Activated T-cell treated with anti-CD3 and anti-CD28 coated beads, Interleukin-2, amount 50 U/mL, for 72 hours (primary cell): ENCODE measurements at regions not wholly inside any gene's neighbourhood (a gene's known extent, or its start where the extent isn't known, plus 50 kb on each side); places are given as distances from the start of the nearest gene placed in this dataset.

ENCODE experiments used
- ATAC-seq, 2 donors: fragments of 150-1000 bp; cut with Tn5 transposase; replicated peaks in 1 of 2; 2 replicates each; pipeline ENCODE4 v1.10.0; 2021; ENCODE audit warnings: moderate library complexity in 2 of 2, mild to moderate bottlenecking in 1 of 2
- DNase-seq, 2 donors: peaks; one replicate each; pipeline ENCODE4 v3.0.0; 2021 to 2022; ENCODE audit warnings: mixed read lengths in 1 of 2
- H3K27ac Mint-ChIP-seq: one replicate; pipeline ENCODE4 v1.8.0; 2022; ENCODE audit warnings: mild to moderate bottlenecking, moderate library complexity, mixed read lengths
- H3K27me3 Mint-ChIP-seq: one replicate; pipeline ENCODE4 v1.8.0; 2022; ENCODE audit warnings: low read depth, mixed read lengths
- H3K36me3 Mint-ChIP-seq, 2 donors: one replicate each; pipeline ENCODE4 v1.8.0; 2022; ENCODE audit warnings: mixed read lengths in 2 of 2, mild to moderate bottlenecking in 1 of 2; ENCODE audit not compliant: insufficient read depth in 2 of 2
- H3K4me1 Mint-ChIP-seq: one replicate; pipeline ENCODE4 v1.8.0; 2022; ENCODE audit warnings: low read depth, mixed read lengths
- H3K4me3 Mint-ChIP-seq, 2 donors: one replicate each; pipeline ENCODE4 v1.8.0; 2022; ENCODE audit warnings: mild to moderate bottlenecking in 2 of 2, mixed read lengths in 2 of 2, moderate library complexity in 2 of 2
- H3K9me3 Mint-ChIP-seq, 2 donors: one replicate each; pipeline ENCODE4 v1.8.0; 2022; ENCODE audit warnings: mixed read lengths in 2 of 2

DNA sequence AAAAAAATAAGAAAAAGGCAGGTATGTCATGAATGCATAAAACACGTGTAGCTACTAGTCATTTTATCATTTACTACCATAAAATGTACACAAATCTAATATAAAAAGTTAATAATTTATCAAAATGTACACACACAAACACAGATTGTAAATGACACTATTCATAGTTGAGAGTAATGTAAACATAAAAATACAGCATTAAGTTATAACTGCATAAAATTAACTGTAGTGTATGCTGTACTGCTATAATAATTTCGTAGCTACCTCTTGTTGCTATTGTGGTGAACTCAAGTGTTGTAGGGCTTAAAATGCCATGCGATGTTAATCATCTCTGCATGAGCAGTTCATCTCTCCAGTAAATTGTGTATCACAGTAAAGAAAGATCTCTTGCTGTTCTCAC is 170.0 kb downstream of the MRPL14 start:
- Mint-ChIP-seq H3K9me3 (peaks cover 0 to 4% of the 10 kb centered on the region in 2 donors), H3K4me1 (no peaks in the 10 kb centered on the region), H3K36me3 (peaks cover 0 to 1% of the 10 kb centered on the region in 2 donors), H3K4me3 (no peak overlapping the region), H3K27me3 (peaks cover 33% of the 10 kb centered on the region), H3K27ac (no peak overlapping the region)
- DNase-seq = no peak
- no peak for ATAC-seq

DNA sequence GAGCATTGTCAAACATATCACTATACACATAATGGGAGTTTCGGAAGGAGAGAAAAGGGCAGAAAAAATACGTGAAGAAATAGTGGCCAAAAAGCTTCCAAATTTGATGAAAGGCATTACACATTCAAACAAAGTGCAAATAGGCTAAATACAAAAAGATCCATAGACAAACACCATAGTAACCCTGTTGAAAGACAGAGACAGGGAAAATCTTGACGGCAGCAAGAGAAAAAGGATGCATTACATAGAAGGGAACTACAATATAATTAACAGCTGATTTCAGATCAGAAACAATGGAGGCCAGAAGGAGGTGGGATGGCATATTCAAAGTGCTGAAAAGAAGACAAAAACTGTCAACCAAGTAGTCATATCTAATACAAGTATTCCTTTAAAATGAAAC is 170.8 kb downstream of the MRPL14 start:
- Mint-ChIP-seq H3K4me1 (no peaks in the 10 kb centered on the region), H3K27me3 (peaks cover 33% of the 10 kb centered on the region), H3K27ac (no peak overlapping the region)

DNA sequence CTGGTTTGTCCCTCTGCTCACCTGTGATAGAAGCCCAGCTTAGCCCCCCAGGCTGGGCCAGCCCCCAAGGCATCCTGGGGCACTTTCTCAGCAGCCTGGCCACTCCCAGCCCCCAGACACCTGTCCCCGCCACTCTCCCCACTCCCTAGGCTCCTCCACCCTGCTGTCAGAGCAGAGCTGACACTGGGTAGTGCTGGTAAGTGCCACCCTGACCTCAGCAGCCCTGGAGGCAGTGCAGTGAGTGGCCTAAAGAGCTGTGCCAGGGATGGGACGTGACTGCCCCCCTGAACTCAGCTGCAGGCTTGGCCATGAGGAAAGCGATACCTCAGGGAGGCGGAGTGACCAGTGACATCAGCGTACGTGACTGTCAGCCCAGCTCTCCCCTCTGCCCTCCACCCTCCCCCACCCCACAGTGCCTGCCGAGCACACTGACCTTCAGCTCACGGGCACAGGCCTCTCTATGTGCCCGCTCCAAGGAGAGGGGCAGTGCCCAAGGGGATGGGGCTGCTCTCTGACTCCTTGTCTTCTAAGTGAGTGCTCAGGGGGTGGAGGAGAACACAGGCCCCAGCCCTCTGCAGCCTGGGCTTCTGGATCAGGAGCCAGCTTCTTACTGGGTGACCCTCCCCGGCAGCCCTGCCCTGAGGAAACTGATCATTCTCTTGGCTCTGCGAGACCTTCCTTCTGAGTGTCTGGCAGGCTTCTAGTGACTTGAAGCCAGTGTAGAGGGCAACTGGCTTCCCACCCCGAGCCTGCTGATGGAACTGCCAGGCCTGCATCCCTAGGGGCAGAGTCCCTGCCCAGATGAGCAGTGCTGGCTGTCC is 172.7 kb downstream of the MRPL14 start:
- Mint-ChIP-seq H3K4me1 (no peaks in the 10 kb centered on the region), H3K36me3 (peaks cover 0 to 1% of the 10 kb centered on the region in 2 donors), H3K9me3 (peaks cover 0 to 4% of the 10 kb centered on the region in 2 donors), H3K4me3 (no peak overlapping the region), H3K27ac (no peak overlapping the region), H3K27me3 (peaks cover 23% of the 10 kb centered on the region)
- DNase-seq (no peak), ATAC-seq (no peak)

More for the DNA sequence above, 170.8 kb downstream of the MRPL14 start:
- ATAC-seq (no peak), DNase-seq (no peak)
- Mint-ChIP-seq H3K9me3 (peaks cover 0 to 4% of the 10 kb centered on the region in 2 donors), H3K36me3 (peaks cover 0 to 1% of the 10 kb centered on the region in 2 donors), H3K4me3 (no peak overlapping the region)

DNA sequence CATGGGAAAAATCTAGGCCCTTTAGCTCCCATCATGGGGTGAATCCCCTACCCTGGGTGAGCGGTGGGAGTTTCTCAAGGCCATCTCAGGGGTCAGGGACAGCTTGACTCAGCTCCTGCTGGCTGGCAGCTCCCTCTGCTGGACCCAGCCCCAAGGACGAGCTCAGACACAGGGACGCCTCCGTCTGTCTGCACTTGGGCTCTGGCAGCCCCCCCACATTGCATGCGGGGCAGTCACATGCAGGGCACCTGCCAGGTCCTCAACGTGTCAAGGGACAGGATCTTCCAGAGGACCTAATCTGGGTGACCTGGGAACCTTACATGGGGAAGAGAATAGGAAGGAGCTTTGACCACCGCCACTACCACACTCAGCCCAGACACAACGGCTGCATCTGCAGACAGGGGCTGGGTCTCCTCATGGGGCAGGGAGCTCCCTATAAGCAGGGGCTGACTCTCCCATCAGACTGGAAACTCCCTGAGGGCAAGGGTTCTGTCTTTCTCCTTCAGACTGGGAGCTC is 173.4 kb downstream of the MRPL14 start:
- Mint-ChIP-seq H3K9me3 (peaks cover 0 to 4% of the 10 kb centered on the region in 2 donors), H3K36me3 (peaks cover 0 to 1% of the 10 kb centered on the region in 2 donors), H3K4me3 (no peak overlapping the region), H3K27me3 (peaks cover 16% of the 10 kb centered on the region), H3K4me1 (no peaks in the 10 kb centered on the region), H3K27ac (no peak overlapping the region)
- DNase-seq (no peak), ATAC-seq (no peak)

DNA sequence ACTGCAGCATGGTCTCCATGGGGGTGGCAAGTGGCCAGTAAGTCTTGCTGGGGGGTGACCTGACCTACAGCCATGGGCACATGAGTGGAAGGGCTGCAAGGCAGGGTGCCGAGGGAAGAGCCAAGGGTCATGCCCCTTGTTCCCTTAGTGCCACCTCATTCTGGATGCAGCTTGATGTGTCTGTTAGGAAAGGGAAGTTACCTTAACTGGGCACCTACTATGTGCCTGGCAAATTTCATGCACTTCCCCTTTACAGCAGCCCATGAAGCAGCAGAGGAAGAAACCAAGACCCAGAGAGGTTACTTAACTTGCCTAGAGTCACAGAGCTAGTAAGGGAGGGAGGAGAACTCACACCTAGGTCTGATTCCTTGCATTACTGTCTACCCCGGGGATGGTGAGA is 174.0 kb downstream of the MRPL14 start:
- H3K4me3 Mint-ChIP-seq = no peak overlapping the region
- H3K36me3 Mint-ChIP-seq = peaks cover 0 to 1% of the 10 kb centered on the region in 2 donors
- no peak for DNase-seq
- no peaks in the 10 kb centered on the region for H3K4me1 Mint-ChIP-seq
- peaks cover 10% of the 10 kb centered on the region for H3K27me3 Mint-ChIP-seq
- no peak overlapping the region for H3K27ac Mint-ChIP-seq
- H3K9me3 Mint-ChIP-seq = peaks cover 0 to 4% of the 10 kb centered on the region in 2 donors
- no peak for ATAC-seq

DNA sequence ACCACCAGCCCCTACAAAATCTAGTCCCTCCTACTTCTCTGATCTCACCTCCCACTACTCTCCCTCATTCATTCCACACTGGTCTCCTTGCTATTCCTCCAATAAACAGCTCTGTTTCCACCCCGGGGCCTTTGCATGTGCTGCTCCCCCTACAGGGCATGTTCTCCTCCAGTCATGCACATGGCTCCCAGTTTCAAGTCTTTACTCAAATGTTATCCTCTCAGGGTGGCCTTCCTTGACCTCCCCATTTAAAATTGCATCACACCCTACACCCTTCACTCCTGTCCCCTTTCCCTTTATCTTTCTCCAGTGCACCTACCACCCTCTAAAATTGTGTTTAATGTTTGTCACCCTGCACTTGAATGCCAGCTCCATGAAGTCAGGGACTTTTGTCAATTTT is 174.5 kb downstream of the MRPL14 start:
- DNase-seq (no peak), ATAC-seq (no peak)
- Mint-ChIP-seq H3K4me1 (no peaks in the 10 kb centered on the region), H3K36me3 (peaks cover 0 to 1% of the 10 kb centered on the region in 2 donors), H3K27me3 (peaks cover 5% of the 10 kb centered on the region), H3K27ac (no peak overlapping the region), H3K4me3 (no peak overlapping the region), H3K9me3 (peaks cover 0 to 4% of the 10 kb centered on the region in 2 donors)

DNA sequence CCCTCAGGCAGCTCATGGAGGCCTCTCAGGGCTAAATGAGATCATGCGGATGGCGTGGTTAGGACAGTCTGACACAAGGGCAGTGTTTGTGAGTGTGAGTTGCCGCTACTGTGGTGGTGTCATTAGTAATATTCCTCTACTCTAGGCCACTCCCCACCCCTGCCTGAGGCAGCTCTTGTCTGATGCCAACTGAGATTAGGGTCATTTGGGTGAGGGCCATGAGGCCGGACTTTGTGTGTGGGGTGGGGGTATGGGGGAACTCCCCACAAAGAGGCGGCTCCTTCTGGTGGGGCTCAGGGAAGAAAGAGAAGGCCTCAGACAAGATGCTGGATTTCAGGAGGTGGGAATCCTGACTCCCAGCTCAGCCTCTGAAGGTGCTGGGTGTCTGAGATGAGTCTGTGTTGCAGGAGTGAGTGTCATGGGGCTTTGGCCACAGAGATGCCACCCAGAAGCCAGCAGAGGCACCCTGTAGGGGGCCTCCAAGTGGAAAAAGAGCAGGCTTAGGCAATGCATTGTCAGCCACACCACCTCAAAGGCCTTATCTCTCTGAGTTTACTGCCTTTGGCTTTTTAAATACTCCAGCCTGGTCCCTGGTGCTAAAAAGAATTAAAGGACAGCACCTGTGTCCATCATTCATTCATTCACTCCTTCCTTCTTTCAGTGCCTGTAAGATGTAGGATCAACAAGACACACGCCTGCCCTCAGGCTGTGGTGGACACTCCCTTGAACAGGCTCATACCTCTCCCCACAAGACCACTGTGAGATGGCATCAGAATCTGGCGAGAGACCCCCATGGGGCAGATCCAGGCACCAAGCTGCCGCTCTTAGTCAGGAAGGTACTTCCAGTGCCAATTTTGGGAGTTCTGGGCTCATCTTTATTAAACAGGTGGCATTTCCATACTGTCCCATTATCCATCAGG is 175.2 kb downstream of the MRPL14 start:
- DNase-seq (no peak), ATAC-seq (no peak)
- Mint-ChIP-seq H3K4me1 (no peaks in the 10 kb centered on the region), H3K36me3 (peaks cover 0 to 1% of the 10 kb centered on the region in 2 donors), H3K9me3 (peaks cover 0 to 5% of the 10 kb centered on the region in 2 donors), H3K27me3 (no peaks in the 10 kb centered on the region), H3K4me3 (no peak overlapping the region), H3K27ac (no peak overlapping the region)

DNA sequence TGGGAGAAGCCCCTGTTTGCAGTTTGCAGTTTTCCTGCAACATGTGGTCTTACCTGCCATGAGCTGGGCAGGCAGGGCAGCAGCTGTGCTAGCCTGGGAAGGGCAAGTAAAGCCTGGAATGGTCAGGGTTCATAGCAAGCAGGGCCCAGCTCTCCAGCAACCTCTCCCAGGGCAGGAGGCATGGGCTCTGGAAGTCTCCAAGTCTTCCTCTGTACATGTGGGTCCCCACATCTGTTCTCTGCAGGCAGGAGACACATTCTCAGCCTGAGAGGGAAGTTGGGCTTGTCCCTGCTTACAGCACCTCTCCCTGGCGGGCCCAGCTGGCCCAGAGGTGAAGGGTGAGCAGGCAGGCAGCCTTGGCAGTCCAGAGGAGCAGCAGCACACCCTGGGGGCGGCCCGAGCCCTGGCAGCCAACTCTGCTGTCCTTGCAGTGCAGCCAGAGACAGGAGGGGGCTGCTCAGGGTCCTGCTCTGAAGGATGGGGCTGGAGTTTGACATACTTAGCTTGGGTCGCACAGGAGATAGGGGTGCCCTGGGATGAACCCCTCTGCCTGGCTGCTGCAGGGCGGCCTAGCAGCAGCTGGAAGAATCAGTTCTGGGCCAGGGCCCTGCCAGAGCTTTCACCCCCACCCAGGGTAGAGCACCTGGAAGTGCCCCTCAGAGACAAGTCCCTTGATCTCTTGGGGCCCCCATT is 176.0 kb downstream of the MRPL14 start:
- Mint-ChIP-seq H3K27ac (no peak overlapping the region), H3K9me3 (peaks cover 2 to 6% of the 10 kb centered on the region in 2 donors), H3K4me3 (no peak overlapping the region), H3K27me3 (no peaks in the 10 kb centered on the region), H3K4me1 (no peaks in the 10 kb centered on the region), H3K36me3 (peaks cover 0 to under 1% of the 10 kb centered on the region in 2 donors)
- DNase-seq (peak; percentile 21 to 34), ATAC-seq (peak; percentile 48 to 59)

DNA sequence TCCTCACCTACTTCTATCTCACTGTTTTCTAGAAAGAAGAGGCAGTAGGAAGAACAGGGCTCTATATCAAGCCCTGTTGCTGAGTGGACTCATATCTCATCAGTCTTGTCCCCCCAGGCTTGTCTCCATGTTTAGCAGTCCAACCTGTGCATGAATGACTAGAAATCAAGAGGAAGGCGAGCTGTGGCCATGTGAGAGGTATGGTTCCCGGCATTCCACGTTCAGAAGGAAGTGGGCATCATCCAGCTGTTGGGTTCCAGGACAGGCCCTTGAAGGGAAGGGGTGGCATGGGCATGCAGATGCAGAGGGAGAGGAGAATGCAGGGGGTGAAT is 176.6 kb downstream of the MRPL14 start:
- no peak for ATAC-seq
- H3K9me3 Mint-ChIP-seq = peaks cover 2 to 6% of the 10 kb centered on the region in 2 donors
- no peaks in the 10 kb centered on the region for H3K36me3 Mint-ChIP-seq
- H3K27me3 Mint-ChIP-seq = no peaks in the 10 kb centered on the region
- DNase-seq = no peak
- H3K4me3 Mint-ChIP-seq = no peak overlapping the region
- no peak overlapping the region for H3K27ac Mint-ChIP-seq
- no peaks in the 10 kb centered on the region for H3K4me1 Mint-ChIP-seq

DNA sequence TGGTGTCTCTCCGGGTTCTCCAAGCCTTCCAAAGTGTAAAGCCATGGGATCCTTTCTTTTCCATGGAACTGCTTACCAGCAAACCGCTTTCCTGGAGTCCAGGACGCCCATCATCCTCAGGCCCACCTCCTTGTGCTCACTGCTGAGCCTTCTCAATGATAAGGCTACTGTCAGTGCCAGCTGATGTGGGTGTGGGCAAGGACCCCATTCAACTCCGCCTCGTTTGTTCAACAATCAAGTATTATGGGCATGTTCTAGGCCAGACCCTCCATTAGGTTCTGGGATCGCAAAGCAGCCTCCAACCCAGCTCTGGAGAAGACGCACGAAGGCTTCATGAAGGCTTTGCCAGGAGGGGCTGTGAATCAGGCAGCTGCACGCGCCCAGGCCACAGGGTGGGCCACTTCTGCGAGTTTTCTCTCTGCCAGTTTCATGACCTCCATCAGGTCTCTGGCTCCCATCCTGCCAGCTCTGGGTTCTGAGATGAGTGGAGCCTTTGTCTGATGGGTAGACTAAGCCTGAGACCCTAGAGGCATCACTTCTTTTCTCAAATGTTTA is 177.1 kb downstream of the MRPL14 start:
- Mint-ChIP-seq H3K27me3 (no peaks in the 10 kb centered on the region), H3K27ac (no peak overlapping the region), H3K36me3 (no peaks in the 10 kb centered on the region), H3K4me3 (no peak overlapping the region), H3K9me3 (peaks cover 4 to 6% of the 10 kb centered on the region in 2 donors), H3K4me1 (no peaks in the 10 kb centered on the region)
- no peak for DNase-seq
- no peak for ATAC-seq

DNA sequence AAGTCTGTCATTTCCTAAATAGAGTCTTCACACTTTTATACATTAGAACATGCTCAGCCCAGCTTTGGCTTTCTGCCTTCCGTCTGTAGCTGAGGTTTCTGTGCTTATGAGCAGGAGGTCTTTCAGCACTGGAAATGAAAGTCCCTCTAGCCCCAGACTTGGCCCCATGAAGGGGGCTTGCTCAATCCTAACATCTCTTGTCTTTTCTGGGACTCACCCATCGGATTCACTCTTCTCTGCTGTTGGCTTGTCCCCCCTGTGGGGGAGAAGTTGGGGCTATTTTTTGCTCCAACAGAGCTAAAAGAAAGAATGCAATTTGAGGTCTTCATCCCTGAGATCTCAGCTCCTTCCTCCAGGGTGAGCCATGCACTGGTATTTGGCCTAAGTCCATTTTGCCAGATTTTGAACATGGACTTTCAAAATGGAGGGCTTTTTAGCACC is 177.7 kb downstream of the MRPL14 start:
- Mint-ChIP-seq H3K27ac (no peak overlapping the region), H3K9me3 (peaks cover 9% of the 10 kb centered on the region in 2 donors), H3K4me3 (no peak overlapping the region), H3K4me1 (no peaks in the 10 kb centered on the region), H3K36me3 (no peaks in the 10 kb centered on the region), H3K27me3 (no peaks in the 10 kb centered on the region)
- no peak for DNase-seq
- ATAC-seq = no peak
